ENCODE measurements at regions not wholly inside any gene's neighbourhood (a gene's known extent, or its start where the extent isn't known, plus 50 kb on each side); places are given as distances from the start of the nearest gene placed in this dataset.

DNA sequence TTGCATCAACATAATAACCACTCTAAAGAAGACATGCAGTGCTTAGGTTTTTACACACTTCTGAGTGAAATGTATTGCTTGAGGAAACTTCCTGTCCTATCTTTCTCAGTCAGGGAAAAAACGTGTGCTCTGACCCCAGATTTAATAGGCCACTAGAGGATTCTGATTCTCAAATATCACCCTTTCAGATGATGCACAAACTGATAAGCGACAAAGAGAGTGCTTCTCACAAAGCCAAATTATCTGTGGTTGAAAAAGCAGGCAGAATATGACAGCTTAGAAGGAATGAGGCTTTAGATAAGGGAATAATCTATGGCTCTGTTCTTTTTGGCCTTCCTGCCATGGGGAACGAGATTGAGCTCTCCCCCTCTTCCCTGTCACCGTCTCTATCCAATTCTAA is 583.4 kb upstream of the SGO1 start:
- Histone ChIP-seq H3K4me3 (ENCODE audit: low read depth, low read length, poor library complexity, severe bottlenecking) (no peak overlapping the region), H3K36me3 (ENCODE audit: insufficient read depth, low read length, poor library complexity, severe bottlenecking) (no peaks in the 10 kb centered on the region), H3K27ac (ENCODE audit: low read depth, low read length, poor library complexity, severe bottlenecking) (no peak overlapping the region), H3K9me3 (ENCODE audit: low read depth, low read length, poor library complexity, severe bottlenecking) (peaks cover 19% of the 10 kb centered on the region), H3K4me1 (ENCODE audit: insufficient read depth, low read length, poor library complexity, severe bottlenecking) (no peaks in the 10 kb centered on the region), H3K27me3 (replicated peaks; ENCODE audit: insufficient read depth, low read depth, low read length, poor library complexity) (no peaks in the 10 kb centered on the region)
- BruUV-seq (replicated peaks) = no TSS peak
- intact Hi-C loops (cut with micrococcal nuclease; ENCODE audit: unreplicated experiment) = no loop called here
- no peak for DNase-seq (ENCODE audit: low spot score)
- POLR2A ChIA-PET (ENCODE audit: low non-redundant PET) = no interaction called here
- CTCF ChIA-PET = no interaction called here
- TF ChIP-seq, protein P1, sequence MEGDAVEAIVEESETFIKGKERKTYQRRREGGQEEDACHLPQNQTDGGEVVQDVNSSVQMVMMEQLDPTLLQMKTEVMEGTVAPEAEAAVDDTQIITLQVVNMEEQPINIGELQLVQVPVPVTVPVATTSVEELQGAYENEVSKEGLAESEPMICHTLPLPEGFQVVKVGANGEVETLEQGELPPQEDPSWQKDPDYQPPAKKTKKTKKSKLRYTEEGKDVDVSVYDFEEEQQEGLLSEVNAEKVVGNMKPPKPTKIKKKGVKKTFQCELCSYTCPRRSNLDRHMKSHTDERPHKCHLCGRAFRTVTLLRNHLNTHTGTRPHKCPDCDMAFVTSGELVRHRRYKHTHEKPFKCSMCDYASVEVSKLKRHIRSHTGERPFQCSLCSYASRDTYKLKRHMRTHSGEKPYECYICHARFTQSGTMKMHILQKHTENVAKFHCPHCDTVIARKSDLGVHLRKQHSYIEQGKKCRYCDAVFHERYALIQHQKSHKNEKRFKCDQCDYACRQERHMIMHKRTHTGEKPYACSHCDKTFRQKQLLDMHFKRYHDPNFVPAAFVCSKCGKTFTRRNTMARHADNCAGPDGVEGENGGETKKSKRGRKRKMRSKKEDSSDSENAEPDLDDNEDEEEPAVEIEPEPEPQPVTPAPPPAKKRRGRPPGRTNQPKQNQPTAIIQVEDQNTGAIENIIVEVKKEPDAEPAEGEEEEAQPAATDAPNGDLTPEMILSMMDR (conservative IDR thresholded peaks at IDR 0.05; ENCODE audit: low read depth, low read length) = no peak

DNA sequence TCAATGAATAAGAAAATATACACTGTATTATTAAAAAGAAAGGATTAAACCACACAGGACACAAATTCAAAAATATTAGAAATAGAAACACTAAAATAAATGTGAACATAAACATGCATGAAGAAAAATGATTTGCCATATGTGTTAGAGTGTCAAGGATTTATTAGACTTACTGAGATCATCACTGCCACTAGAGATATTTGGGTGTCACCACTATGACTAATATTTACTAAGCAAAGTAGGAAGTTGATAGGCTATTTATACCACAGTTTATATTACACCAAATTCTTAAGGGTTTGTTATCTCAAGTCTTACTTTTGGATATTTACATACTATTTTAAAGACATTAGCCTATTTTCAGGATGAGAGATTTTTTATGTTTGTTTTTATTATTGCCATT is 575.0 kb upstream of the SGO1 start:
- BruUV-seq (replicated peaks) = no TSS peak
- Histone ChIP-seq H3K4me1 (ENCODE audit: insufficient read depth, low read length, poor library complexity, severe bottlenecking) (no peaks in the 10 kb centered on the region), H3K9me3 (ENCODE audit: low read depth, low read length, poor library complexity, severe bottlenecking) (peaks cover 1% of the 10 kb centered on the region), H3K4me3 (ENCODE audit: low read depth, low read length, poor library complexity, severe bottlenecking) (no peak overlapping the region), H3K36me3 (ENCODE audit: insufficient read depth, low read length, poor library complexity, severe bottlenecking) (no peaks in the 10 kb centered on the region), H3K27me3 (replicated peaks; ENCODE audit: insufficient read depth, low read depth, low read length, poor library complexity) (no peaks in the 10 kb centered on the region), H3K27ac (ENCODE audit: low read depth, low read length, poor library complexity, severe bottlenecking) (no peak overlapping the region)
- CTCF ChIA-PET = interaction anchor here (0.5 kb wide), 1 partner anchor 774 kb away, joined by 4 read pairs; no protein-coding TSS in a partner anchor
- intact Hi-C loops (cut with micrococcal nuclease; ENCODE audit: unreplicated experiment) = no loop called here
- POLR2A ChIA-PET (ENCODE audit: low non-redundant PET) = no interaction called here
- no peak for TF ChIP-seq EZH2 (IDR thresholded peaks at IDR 0.05; ENCODE audit: borderline replicate concordance, low read depth, low read length, poor library complexity, severe bottlenecking)
- TF ChIP-seq, protein P1 (conservative IDR thresholded peaks at IDR 0.05; ENCODE audit: low read depth, low read length) = no peak
- DNase-seq (ENCODE audit: low spot score) = no peak

DNA sequence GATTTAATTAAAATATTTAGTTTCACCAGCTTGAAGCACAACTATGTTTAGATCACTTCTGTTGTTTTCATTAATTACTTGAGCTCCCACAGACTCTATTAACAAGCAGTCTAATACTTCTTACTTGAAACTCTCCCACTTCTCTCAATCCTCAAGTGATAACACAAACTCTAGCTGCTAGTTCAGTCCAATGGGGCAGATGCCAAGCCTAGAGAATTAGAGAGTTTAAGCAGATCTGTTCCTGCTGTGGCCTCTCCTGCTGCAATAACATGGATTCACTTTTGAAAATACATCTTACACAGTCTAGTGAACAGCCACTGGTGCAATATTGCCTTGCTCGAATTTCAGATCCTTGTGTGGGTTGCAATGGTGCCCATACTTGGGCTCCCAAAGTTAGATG is 566.4 kb upstream of the SGO1 start:
- no peak overlapping the region for H3K27ac ChIP-seq (ENCODE audit: low read depth, low read length, poor library complexity, severe bottlenecking)
- H3K4me1 ChIP-seq (ENCODE audit: insufficient read depth, low read length, poor library complexity, severe bottlenecking) = no peaks in the 10 kb centered on the region
- DNase-seq (ENCODE audit: low spot score) = no peak
- CTCF ChIA-PET = no interaction called here
- POLR2A ChIA-PET (ENCODE audit: low non-redundant PET) = no interaction called here
- intact Hi-C loops (cut with micrococcal nuclease; ENCODE audit: unreplicated experiment) = no loop called here
- H3K36me3 ChIP-seq (ENCODE audit: insufficient read depth, low read length, poor library complexity, severe bottlenecking) = no peaks in the 10 kb centered on the region
- H3K4me3 ChIP-seq (ENCODE audit: low read depth, low read length, poor library complexity, severe bottlenecking) = no peak overlapping the region
- no peaks in the 10 kb centered on the region for H3K27me3 ChIP-seq (replicated peaks; ENCODE audit: insufficient read depth, low read depth, low read length, poor library complexity)
- no TSS peak for BruUV-seq (replicated peaks)
- H3K9me3 ChIP-seq (ENCODE audit: low read depth, low read length, poor library complexity, severe bottlenecking) = peaks cover 28% of the 10 kb centered on the region
- TF ChIP-seq, protein P1 (conservative IDR thresholded peaks at IDR 0.05; ENCODE audit: low read depth, low read length) = no peak
- no peak for TF ChIP-seq EZH2 (IDR thresholded peaks at IDR 0.05; ENCODE audit: borderline replicate concordance, low read depth, low read length, poor library complexity, severe bottlenecking)

All from A673 (cell line).